DOHH2 (cell line): ENCODE measurements at regions not wholly inside any gene's neighbourhood (a gene's known extent, or its start where the extent isn't known, plus 50 kb on each side); places are given as distances from the start of the nearest gene placed in this dataset.

Source experiments
- EZH2phosphoT487 ChIP-seq: fragments of 200-600 bp; sonication (generic); IDR thresholded peaks from 2 replicates; pipeline ENCODE4 v1.6.1; 2017; ENCODE audit warnings: borderline replicate concordance, mild to moderate bottlenecking, antibody characterized with exemption, low read length, moderate library complexity, mixed read lengths
- TF ChIP-seq, protein P1 (sequence below): fragments of 200-600 bp; sonication (generic); IDR thresholded peaks from one replicate; pipeline ENCODE4 v1.5.1; 2014; ENCODE audit warnings: antibody characterized with exemption, mild to moderate bottlenecking, low read depth, low read length; ENCODE audit not compliant: poor library complexity, severe bottlenecking

DNA sequence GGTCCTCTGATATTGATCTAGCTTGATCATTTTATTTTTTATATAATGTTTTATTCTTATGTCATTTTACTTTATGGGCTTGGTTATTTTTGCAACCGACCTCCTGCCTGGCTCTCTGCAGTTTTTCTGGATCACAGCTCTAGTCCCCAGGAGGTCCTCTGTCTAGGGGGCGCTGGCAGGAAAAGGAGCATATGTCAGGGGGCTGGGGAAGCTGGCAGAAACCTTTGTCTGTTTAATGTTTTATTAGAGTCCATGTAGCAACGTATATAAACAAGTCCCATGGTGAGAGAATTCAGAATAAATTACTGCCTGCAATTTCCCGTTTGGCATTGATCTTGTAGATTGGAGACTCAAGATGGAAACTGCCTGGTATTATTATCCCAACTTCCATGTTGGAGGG lies 133.5 kb upstream of the ZBED5 start:
- TF ChIP-seq, protein P1, sequence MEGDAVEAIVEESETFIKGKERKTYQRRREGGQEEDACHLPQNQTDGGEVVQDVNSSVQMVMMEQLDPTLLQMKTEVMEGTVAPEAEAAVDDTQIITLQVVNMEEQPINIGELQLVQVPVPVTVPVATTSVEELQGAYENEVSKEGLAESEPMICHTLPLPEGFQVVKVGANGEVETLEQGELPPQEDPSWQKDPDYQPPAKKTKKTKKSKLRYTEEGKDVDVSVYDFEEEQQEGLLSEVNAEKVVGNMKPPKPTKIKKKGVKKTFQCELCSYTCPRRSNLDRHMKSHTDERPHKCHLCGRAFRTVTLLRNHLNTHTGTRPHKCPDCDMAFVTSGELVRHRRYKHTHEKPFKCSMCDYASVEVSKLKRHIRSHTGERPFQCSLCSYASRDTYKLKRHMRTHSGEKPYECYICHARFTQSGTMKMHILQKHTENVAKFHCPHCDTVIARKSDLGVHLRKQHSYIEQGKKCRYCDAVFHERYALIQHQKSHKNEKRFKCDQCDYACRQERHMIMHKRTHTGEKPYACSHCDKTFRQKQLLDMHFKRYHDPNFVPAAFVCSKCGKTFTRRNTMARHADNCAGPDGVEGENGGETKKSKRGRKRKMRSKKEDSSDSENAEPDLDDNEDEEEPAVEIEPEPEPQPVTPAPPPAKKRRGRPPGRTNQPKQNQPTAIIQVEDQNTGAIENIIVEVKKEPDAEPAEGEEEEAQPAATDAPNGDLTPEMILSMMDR, result no peak
- TF ChIP-seq EZH2phosphoT487, result no peak
